Activated CD4-positive, alpha-beta memory T cell treated with anti-CD3 and anti-CD28 coated beads for 36 hours (primary cell): ENCODE measurements at regions not wholly inside any gene's neighbourhood (a gene's known extent, or its start where the extent isn't known, plus 50 kb on each side); places are given as distances from the start of the nearest gene placed in this dataset.
"Not testable (repeated sequence)": the region's sequence is repeated elsewhere in the genome, so short reads cannot be mapped to it uniquely, and the experiment has no call there.

Source experiments
- CTCF ChIA-PET: fragments of 350-600 bp; sonication (Branson Sonifier 250); formaldehyde crosslinking; loops from one replicate; lab custom pipeline; 2021; ENCODE audit warnings: antibody characterized with exemption, inconsistent platforms; lab: Charles Lee
- POLR2A ChIA-PET: fragments of 350-600 bp; sonication (Branson Sonifier 250); formaldehyde crosslinking; loops from one replicate; lab custom pipeline; 2021; ENCODE audit warnings: antibody characterized with exemption; lab: Charles Lee
- DNase-seq: peaks from one replicate; pipeline ENCODE4 v3.0.0-alpha.2; 2020
- H3K27ac Mint-ChIP-seq: one replicate; pipeline ENCODE4 v1.8.0; 2021; ENCODE audit warnings: mixed read lengths
- H3K27me3 Mint-ChIP-seq: one replicate; pipeline ENCODE4 v1.8.0; 2021; ENCODE audit warnings: mixed read lengths
- H3K36me3 Mint-ChIP-seq: one replicate; pipeline ENCODE4 v1.8.0; 2021; ENCODE audit warnings: mixed read lengths
- H3K4me1 Mint-ChIP-seq: one replicate; pipeline ENCODE4 v1.8.0; 2021; ENCODE audit warnings: low read depth, mixed read lengths
- H3K4me3 Mint-ChIP-seq: one replicate; pipeline ENCODE4 v1.8.0; 2021; ENCODE audit warnings: mild to moderate bottlenecking, mixed read lengths
- H3K9me3 Mint-ChIP-seq: one replicate; pipeline ENCODE4 v1.8.0; 2021; ENCODE audit warnings: mixed read lengths
- intact Hi-C: fragments of 100-400 bp; cut with micrococcal nuclease; formaldehyde crosslinking; loops from one replicate; pipeline ENCODE4 v1.15.1; 2023

DNA sequence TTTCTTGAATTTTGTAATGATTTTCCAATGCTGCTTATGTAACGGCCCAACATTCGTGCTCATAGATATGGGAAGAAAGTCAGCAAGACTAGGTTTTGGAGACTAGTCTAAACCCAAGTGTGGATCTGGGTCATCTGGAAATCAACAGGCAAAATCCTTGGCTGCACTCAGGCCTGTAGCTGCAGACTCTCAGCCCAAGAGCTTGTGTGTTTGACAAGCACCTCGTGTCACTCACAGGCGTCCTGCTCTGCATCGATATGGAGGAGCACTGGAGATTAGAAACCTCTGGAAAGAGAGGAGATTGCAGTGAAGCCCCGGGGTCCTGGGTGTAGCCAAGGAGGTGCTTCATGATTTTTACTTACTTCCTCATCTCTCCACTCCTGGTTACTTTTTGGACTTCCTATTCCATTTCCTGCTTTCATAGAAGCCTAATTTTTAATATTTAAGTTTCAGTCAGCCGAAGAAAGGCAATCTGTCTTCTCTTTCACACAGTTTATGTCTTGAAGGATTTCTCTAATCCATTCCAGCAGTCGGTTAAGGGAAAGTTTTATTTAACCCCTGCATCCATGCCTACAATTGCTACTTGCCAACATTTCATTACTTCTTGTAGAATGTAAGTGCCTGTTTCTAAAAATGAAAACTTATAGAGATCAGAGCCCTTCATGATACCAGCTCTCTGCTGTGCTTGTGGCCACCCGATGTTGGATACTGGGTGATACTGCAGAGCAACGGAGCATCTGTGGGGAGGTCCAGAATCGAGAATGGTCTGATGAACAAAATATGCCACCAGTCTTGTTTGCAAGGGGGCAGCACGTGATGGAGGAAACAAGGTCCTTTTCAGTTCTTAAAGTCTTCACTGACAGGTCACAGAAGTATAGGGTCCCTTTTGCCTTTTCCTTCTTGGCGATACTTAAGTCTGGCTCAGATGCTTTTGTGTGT lies 296.3 kb downstream of the QKI start:
- Mint-ChIP-seq H3K4me3 (no peak overlapping the region), H3K36me3 (no peaks in the 10 kb centered on the region), H3K27me3 (peaks cover 6% of the 10 kb centered on the region), H3K4me1 (peaks cover 4% of the 10 kb centered on the region), H3K9me3 (no peaks in the 10 kb centered on the region), H3K27ac (no peak overlapping the region)
- POLR2A ChIA-PET: no interaction called here
- no peak for DNase-seq
- intact Hi-C loops: no loop called here
- CTCF ChIA-PET: interaction anchor here (0.6 kb wide), 1 partner anchor 15 kb away, joined by 4 read pairs; no protein-coding TSS in a partner anchor

DNA sequence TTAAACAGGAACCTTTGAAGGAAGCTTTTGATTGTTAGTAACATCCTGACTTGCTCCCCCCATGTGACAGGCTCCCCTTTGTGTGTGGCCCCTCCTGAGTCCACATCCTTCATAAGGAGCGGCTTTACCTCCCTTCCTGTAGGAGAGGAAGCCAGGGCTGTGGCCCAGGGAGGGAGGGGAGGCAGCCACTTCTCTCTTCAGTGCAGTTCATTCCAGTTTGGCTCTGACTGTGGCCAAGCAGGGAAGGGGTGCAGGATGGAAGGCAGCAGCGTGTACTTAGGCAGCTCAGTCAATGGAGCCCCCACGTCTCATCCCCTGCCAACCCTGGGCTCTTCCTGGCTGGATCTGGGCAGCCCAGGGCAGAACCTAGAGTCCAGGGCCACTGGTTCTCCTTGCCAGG lies 295.2 kb downstream of the QKI start:
- ChIA-PET POLR2A (no interaction called here), CTCF (interaction anchor here (0.6 kb wide), 1 partner anchor 14 kb away, joined by 4 read pairs; no protein-coding TSS in a partner anchor)
- no peak for DNase-seq
- Mint-ChIP-seq H3K27ac (no peak overlapping the region), H3K36me3 (no peaks in the 10 kb centered on the region), H3K9me3 (no peaks in the 10 kb centered on the region), H3K4me3 (no peak overlapping the region), H3K27me3 (peaks cover 7% of the 10 kb centered on the region), H3K4me1 (peaks cover 4% of the 10 kb centered on the region)
- intact Hi-C loops: no loop called here

- CTCF ChIA-PET: no interaction called here
- no peak overlapping the region for H3K27ac Mint-ChIP-seq
- intact Hi-C loops: no loop called here
- H3K27me3 Mint-ChIP-seq: peaks cover 7% of the 10 kb centered on the region
- H3K4me3 Mint-ChIP-seq: no peak overlapping the region
- DNase-seq: no peak
- no peaks in the 10 kb centered on the region for H3K36me3 Mint-ChIP-seq
- no peaks in the 10 kb centered on the region for H3K9me3 Mint-ChIP-seq
- peaks cover 4% of the 10 kb centered on the region for H3K4me1 Mint-ChIP-seq
- POLR2A ChIA-PET: no interaction called here
Measured at GRCh38 chr6:163709255-163709654, 294.7 kb downstream of the QKI start.

DNA sequence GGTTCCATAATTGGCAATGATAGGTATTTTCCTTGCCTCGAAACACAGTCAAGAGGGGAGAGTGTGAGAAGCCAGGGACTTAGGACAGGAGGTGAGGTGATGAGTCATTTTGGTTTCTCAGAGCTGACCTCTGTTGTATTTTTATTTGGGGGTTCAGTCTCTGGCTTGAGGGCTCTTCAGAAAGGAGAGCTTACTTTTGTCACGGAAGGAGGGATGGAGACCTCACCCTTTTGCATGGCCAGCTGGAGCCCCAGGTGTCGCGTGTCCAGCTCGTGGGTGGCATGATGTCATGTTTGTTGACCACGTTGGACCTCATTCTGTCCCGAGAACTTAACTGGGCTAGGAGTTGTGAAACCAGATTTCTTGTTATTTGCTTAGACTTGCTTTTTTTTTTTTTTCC lies 293.9 kb downstream of the QKI start:
- POLR2A ChIA-PET: no interaction called here
- Mint-ChIP-seq H3K9me3 (no peaks in the 10 kb centered on the region), H3K36me3 (no peaks in the 10 kb centered on the region), H3K27me3 (peaks cover 3% of the 10 kb centered on the region), H3K27ac (no peak overlapping the region), H3K4me1 (peaks cover 4% of the 10 kb centered on the region), H3K4me3 (no peak overlapping the region)
- intact Hi-C loops: no loop called here
- CTCF ChIA-PET: no interaction called here
- no peak for DNase-seq

DNA sequence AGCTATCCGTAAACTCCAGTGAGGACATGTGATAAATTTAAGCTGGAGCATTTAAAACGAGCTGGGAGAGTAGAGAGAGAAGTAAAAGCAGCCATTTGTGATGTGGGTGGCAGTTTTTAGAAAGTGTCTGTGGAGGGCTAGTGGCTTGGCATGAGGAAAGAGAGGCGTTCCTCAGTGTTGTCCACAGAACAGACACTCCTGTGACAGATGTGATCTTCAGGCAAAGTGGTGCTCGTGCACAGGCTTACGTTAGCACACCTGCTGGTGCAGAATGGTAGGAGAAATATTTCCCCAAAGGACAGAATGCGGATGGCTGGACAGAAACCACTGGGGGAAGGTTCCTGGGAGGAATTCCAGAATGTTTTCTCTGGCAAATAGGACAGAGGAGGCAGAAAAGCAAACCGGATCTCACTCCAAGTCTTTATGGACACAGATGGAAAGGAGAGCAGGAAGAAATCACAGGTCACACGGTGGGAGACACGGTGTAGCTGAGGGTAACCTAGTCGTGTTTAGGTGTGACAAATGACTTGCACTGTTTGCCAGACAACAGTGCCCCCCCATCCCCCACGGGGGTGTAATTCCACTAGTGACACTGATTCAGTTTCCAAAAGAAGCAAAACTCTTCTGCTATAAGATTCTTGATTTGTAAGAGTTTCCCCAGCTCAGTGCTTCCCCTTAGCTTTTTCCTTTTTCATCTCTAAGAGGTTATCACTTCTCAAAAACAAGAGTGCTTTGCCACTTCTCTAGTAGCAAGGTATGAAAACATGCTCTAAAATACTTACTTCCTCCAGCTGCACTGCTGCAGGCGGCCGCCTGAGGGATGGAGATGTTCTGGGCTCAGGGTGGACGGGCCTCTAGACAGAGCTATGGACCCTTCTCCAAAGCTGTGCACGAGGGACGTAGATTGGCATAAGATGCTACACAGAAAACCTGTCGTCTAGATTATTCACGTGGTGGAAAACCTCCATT lies 293.2 kb downstream of the QKI start:
- no peak overlapping the region for H3K4me3 Mint-ChIP-seq
- intact Hi-C loops: no loop called here
- peaks cover 3% of the 10 kb centered on the region for H3K27me3 Mint-ChIP-seq
- H3K27ac Mint-ChIP-seq: no peak overlapping the region
- DNase-seq: no peak
- ChIA-PET POLR2A (no interaction called here), CTCF (no interaction called here)
- no peaks in the 10 kb centered on the region for H3K9me3 Mint-ChIP-seq
- no peaks in the 10 kb centered on the region for H3K36me3 Mint-ChIP-seq
- peaks cover 4% of the 10 kb centered on the region for H3K4me1 Mint-ChIP-seq

- Mint-ChIP-seq H3K4me3 (no peak overlapping the region), H3K9me3 (no peaks in the 10 kb centered on the region), H3K27me3 (peaks cover 3% of the 10 kb centered on the region), H3K36me3 (no peaks in the 10 kb centered on the region), H3K27ac (no peak overlapping the region), H3K4me1 (no peaks in the 10 kb centered on the region)
- CTCF ChIA-PET: no interaction called here
- intact Hi-C loops: no loop called here
- no peak for DNase-seq
- POLR2A ChIA-PET: no interaction called here
Measured at GRCh38 chr6:163706500-163707087, 292.1 kb downstream of the QKI start.

DNA sequence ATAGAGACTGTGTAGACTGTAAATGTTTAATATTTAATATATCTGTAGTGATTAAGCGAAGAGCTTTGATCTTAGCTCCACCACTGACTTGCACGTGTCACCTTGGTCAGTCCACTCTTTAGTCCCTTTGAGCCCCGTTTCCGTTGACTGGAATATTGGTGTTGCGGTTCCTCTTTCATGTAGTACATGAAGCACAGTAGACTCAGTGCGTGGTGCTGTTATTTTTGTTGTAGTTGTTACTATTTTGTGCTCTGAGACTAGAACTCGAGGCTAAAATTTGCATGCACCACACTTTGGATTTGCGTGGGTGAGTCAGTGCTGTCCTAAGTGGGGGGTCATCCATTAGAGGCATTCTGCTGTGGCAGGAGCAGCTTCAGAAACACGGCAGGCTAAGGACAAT lies 291.4 kb downstream of the QKI start:
- H3K27ac Mint-ChIP-seq: no peak overlapping the region
- H3K4me3 Mint-ChIP-seq: no peak overlapping the region
- intact Hi-C loops: no loop called here
- no peaks in the 10 kb centered on the region for H3K4me1 Mint-ChIP-seq
- no peaks in the 10 kb centered on the region for H3K9me3 Mint-ChIP-seq
- POLR2A ChIA-PET: no interaction called here
- H3K36me3 Mint-ChIP-seq: no peaks in the 10 kb centered on the region
- no peak for DNase-seq
- peaks cover 5% of the 10 kb centered on the region for H3K27me3 Mint-ChIP-seq
- CTCF ChIA-PET: no interaction called here

GRCh38 chr6:163702736-163703135 lies 288.2 kb downstream of the QKI start:
- no peaks in the 10 kb centered on the region for H3K4me1 Mint-ChIP-seq
- POLR2A ChIA-PET: no interaction called here

GRCh38 chr6:163701762-163702161 lies 287.2 kb downstream of the QKI start:
- DNase-seq: no peak
- no peak overlapping the region for H3K27ac Mint-ChIP-seq
- H3K36me3 Mint-ChIP-seq: no peaks in the 10 kb centered on the region
- H3K9me3 Mint-ChIP-seq: no peaks in the 10 kb centered on the region
- no peaks in the 10 kb centered on the region for H3K4me1 Mint-ChIP-seq
- ChIA-PET POLR2A (no interaction called here), CTCF (no interaction called here)
- H3K4me3 Mint-ChIP-seq: no peak overlapping the region
- peaks cover 12% of the 10 kb centered on the region for H3K27me3 Mint-ChIP-seq
- intact Hi-C loops: no loop called here

More at GRCh38 chr6:163702736-163703135, 288.2 kb downstream of the QKI start:
- no peak overlapping the region for H3K4me3 Mint-ChIP-seq
- H3K27me3 Mint-ChIP-seq: peaks cover 9% of the 10 kb centered on the region
- H3K36me3 Mint-ChIP-seq: no peaks in the 10 kb centered on the region
- H3K27ac Mint-ChIP-seq: no peak overlapping the region
- no peak for DNase-seq
- CTCF ChIA-PET: no interaction called here
- intact Hi-C loops: no loop called here
- no peaks in the 10 kb centered on the region for H3K9me3 Mint-ChIP-seq

- Mint-ChIP-seq H3K36me3 (no peaks in the 10 kb centered on the region), H3K27me3 (peaks cover 17% of the 10 kb centered on the region), H3K4me3 (no peak overlapping the region), H3K9me3 (no peaks in the 10 kb centered on the region), H3K4me1 (no peaks in the 10 kb centered on the region), H3K27ac (no peak overlapping the region)
- DNase-seq: no peak
- ChIA-PET CTCF (no interaction called here), POLR2A (no interaction called here)
- intact Hi-C loops: no loop called here
Measured at GRCh38 chr6:163698086-163698485, 283.6 kb downstream of the QKI start.

DNA sequence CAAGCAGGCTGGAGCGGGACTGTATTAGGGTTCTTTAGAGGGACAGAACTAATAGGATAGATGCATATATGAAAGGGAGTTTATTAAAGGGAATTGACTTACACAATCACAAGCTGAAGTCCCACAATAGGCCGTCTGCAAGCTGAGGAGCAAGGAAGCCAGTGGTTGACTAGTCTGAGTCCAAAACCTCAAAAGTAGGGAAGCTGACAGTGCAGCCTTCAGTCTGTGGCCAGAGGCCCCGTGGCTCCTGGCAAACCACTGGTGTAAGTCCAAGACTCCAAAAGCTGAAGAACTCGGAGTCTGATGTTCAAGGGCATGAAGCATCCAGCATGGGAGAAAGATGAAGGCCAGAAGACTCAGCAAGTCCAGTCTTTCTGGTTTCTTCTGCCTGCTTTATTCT lies 281.8 kb downstream of the QKI start:
- POLR2A ChIA-PET, CTCF ChIA-PET, H3K27ac Mint-ChIP-seq, H3K36me3 Mint-ChIP-seq, H3K4me3 Mint-ChIP-seq, DNase-seq, H3K9me3 Mint-ChIP-seq, intact Hi-C loops, H3K4me1 Mint-ChIP-seq: not testable (repeated sequence)
- peaks cover 17% of the 10 kb centered on the region for H3K27me3 Mint-ChIP-seq

- no peak for DNase-seq
- no peaks in the 10 kb centered on the region for H3K9me3 Mint-ChIP-seq
- H3K27me3 Mint-ChIP-seq: peaks cover 14% of the 10 kb centered on the region
- H3K4me3 Mint-ChIP-seq: no peak overlapping the region
- no peak overlapping the region for H3K27ac Mint-ChIP-seq
- intact Hi-C loops: no loop called here
- H3K36me3 Mint-ChIP-seq: no peaks in the 10 kb centered on the region
- no peaks in the 10 kb centered on the region for H3K4me1 Mint-ChIP-seq
- ChIA-PET POLR2A (no interaction called here), CTCF (interaction anchor here (0.6 kb wide), 1 partner anchor 15 kb away, joined by 4 read pairs; no protein-coding TSS in a partner anchor)
Measured at GRCh38 chr6:163695414-163695864, 280.9 kb downstream of the QKI start.
